ENCODE measurements at regions not wholly inside any gene's neighbourhood (a gene's known extent, or its start where the extent isn't known, plus 50 kb on each side); places are given as distances from the start of the nearest gene placed in this dataset.

- TF ChIP-seq TAF1 (IDR thresholded peaks at IDR 0.05; ENCODE audit: borderline replicate concordance, insufficient read depth, low read length) (no peak), SIN3A (IDR thresholded peaks at IDR 0.05; ENCODE audit: borderline replicate concordance, insufficient read depth, low read length) (no peak), REST (IDR thresholded peaks at IDR 0.05; ENCODE audit: insufficient read depth in 1 of 2, low read depth in 2 of 2, low read length in 2 of 2) (no peak), POLR2AphosphoS5 (IDR thresholded peaks at IDR 0.05; ENCODE audit: low read depth, low read length) (no peak), FOXP2 (optimal IDR thresholded peaks at IDR 0.05; ENCODE audit: borderline replicate concordance, extremely low read depth, extremely low read length, insufficient read depth) (no peak)
These were observed 219.5 kb upstream of the NRP1 start for GRCh38 chr10:33553748-33554571.

GRCh38 chr10:33552290-33552689, 217.8 kb upstream of the NRP1 start:
- TF ChIP-seq POLR2AphosphoS5 (IDR thresholded peaks at IDR 0.05; ENCODE audit: low read depth, low read length), result no peak
- no peak for TF ChIP-seq SIN3A (IDR thresholded peaks at IDR 0.05; ENCODE audit: borderline replicate concordance, insufficient read depth, low read length)
- no peak for TF ChIP-seq REST (IDR thresholded peaks at IDR 0.05; ENCODE audit: insufficient read depth in 1 of 2, low read depth in 2 of 2, low read length in 2 of 2)
- TF ChIP-seq FOXP2 (optimal IDR thresholded peaks at IDR 0.05; ENCODE audit: borderline replicate concordance, extremely low read depth, extremely low read length, insufficient read depth), result no peak
- no peak for TF ChIP-seq TAF1 (IDR thresholded peaks at IDR 0.05; ENCODE audit: borderline replicate concordance, insufficient read depth, low read length)

GRCh38 chr10:33550811-33551210, 216.3 kb upstream of the NRP1 start:
- no peak for TF ChIP-seq TAF1 (IDR thresholded peaks at IDR 0.05; ENCODE audit: borderline replicate concordance, insufficient read depth, low read length)
- no peak for TF ChIP-seq SIN3A (IDR thresholded peaks at IDR 0.05; ENCODE audit: borderline replicate concordance, insufficient read depth, low read length)
- TF ChIP-seq POLR2AphosphoS5 (IDR thresholded peaks at IDR 0.05; ENCODE audit: low read depth, low read length), result no peak

GRCh38 chr10:33547976-33548375, 213.5 kb upstream of the NRP1 start:
- TF ChIP-seq SIN3A (IDR thresholded peaks at IDR 0.05; ENCODE audit: borderline replicate concordance, insufficient read depth, low read length), result no peak
- no peak for TF ChIP-seq FOXP2 (optimal IDR thresholded peaks at IDR 0.05; ENCODE audit: borderline replicate concordance, extremely low read depth, extremely low read length, insufficient read depth)
- no peak for TF ChIP-seq TAF1 (IDR thresholded peaks at IDR 0.05; ENCODE audit: borderline replicate concordance, insufficient read depth, low read length)
- TF ChIP-seq REST (IDR thresholded peaks at IDR 0.05; ENCODE audit: insufficient read depth in 1 of 2, low read depth in 2 of 2, low read length in 2 of 2), result no peak
- no peak for TF ChIP-seq POLR2AphosphoS5 (IDR thresholded peaks at IDR 0.05; ENCODE audit: low read depth, low read length)

- TF ChIP-seq POLR2AphosphoS5 (IDR thresholded peaks at IDR 0.05; ENCODE audit: low read depth, low read length), result no peak
- TF ChIP-seq TAF1 (IDR thresholded peaks at IDR 0.05; ENCODE audit: borderline replicate concordance, insufficient read depth, low read length), result no peak
- TF ChIP-seq REST (IDR thresholded peaks at IDR 0.05; ENCODE audit: insufficient read depth in 1 of 2, low read depth in 2 of 2, low read length in 2 of 2), result no peak
- TF ChIP-seq SIN3A (IDR thresholded peaks at IDR 0.05; ENCODE audit: borderline replicate concordance, insufficient read depth, low read length), result no peak
- TF ChIP-seq FOXP2 (optimal IDR thresholded peaks at IDR 0.05; ENCODE audit: borderline replicate concordance, extremely low read depth, extremely low read length, insufficient read depth), result no peak
These were observed 211.6 kb upstream of the NRP1 start for GRCh38 chr10:33546031-33546430.

Measured in PFSK-1 (cell line).